Tibial artery (tissue), 4 donors: ENCODE measurements at regions not wholly inside any gene's neighbourhood (a gene's known extent, or its start where the extent isn't known, plus 50 kb on each side); places are given as distances from the start of the nearest gene placed in this dataset.

Experiments used
- DNase-seq, 2 donors: peaks; one replicate each; pipeline ENCODE4 v3.0.0-alpha.2; 2019
- H3K27ac ChIP-seq, 2 donors: fragments of 200-600 bp; sonication (generic) in 1 of 2; 1 replicate in 1 of 2; 2 replicates in 1 of 2; pipeline ENCODE4 v1.5.1; 2018 to 2019; ENCODE audit warnings: mild to moderate bottlenecking in 1 of 2
- H3K27me3 ChIP-seq, 2 donors: fragments of 200-600 bp; sonication (generic) in 1 of 2; one replicate each; pipeline versions ENCODE4 v1.5.1 to v1.6.0; 2016 to 2019
- H3K36me3 ChIP-seq, 3 donors: fragments of 200-600 bp; sonication (generic) in 2 of 3; one replicate each; pipeline ENCODE4 v1.5.1; 2016 to 2019; ENCODE audit warnings: mild to moderate bottlenecking in 2 of 3
- H3K4me1 ChIP-seq, 4 donors: fragments of 200-600 bp; sonication (generic) in 2 of 4; 1 replicate in 3 of 4; 2 replicates in 1 of 4; pipeline ENCODE4 v1.5.1; 2016 to 2019
- H3K4me3 ChIP-seq, 2 donors: fragments of 200-600 bp; sonication (generic) in 1 of 2; 1 replicate in 1 of 2; 2 replicates in 1 of 2; pipeline ENCODE4 v1.5.1; 2018 to 2019; ENCODE audit warnings: mild to moderate bottlenecking in 2 of 2
- H3K9me3 ChIP-seq, 3 donors: fragments of 200-600 bp; sonication (generic) in 1 of 3; one replicate each; pipeline ENCODE4 v1.5.1; 2016 to 2019
- CTCF ChIP-seq, 2 experiments: fragments of 200-600 bp in 1 of 2; fragments of 450-650 bp in 1 of 2; IDR thresholded peaks; one replicate each; pipeline ENCODE4 v1.5.1; 2017 to 2019; ENCODE audit warnings: antibody characterized with exemption in 2 of 2, mild to moderate bottlenecking in 1 of 2, moderate library complexity in 1 of 2
- intact Hi-C: fragments of 100-400 bp; cut with DNase I; formaldehyde crosslinking; loops from one replicate; pipeline ENCODE4 v1.15.0; 2023; ENCODE audit warnings: low total_unique reads

- no peaks in the 10 kb centered on the region for H3K36me3 ChIP-seq
- H3K27me3 ChIP-seq, result peaks cover 0 to 17% of the 10 kb centered on the region in 2 donors
- H3K4me1 ChIP-seq, result no peaks in the 10 kb centered on the region
- H3K9me3 ChIP-seq, result no peaks in the 10 kb centered on the region
- H3K4me3 ChIP-seq, result no peak overlapping the region
- no peak for DNase-seq
- intact Hi-C loops, result no loop called here
- no peak overlapping the region for H3K27ac ChIP-seq
- no peak for TF ChIP-seq CTCF (IDR thresholded peaks at IDR 0.05)
Observed at GRCh38 chr1:181310560-181310959, 172.8 kb upstream of the CACNA1E start.

DNA sequence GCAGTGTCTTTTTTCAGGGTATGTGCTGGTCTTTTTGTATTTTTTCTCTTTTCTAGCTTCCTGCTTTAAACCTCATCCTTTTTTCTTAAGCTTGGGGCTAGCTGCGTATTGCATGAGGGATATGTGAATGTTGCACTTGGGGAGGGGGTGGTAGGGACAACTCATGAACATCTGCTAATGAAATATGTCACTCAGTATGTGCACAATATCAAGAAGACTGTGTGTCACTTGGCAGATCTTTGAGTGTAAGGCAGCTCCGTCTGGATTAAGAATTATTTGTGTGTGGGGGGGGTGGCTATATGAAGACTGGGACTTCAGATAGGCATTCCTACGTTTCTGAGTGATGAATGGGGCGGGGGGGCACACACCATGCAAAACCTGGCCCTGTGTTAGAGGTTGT, 170.4 kb upstream of the CACNA1E start:
- peaks cover 0 to 34% of the 10 kb centered on the region in 2 donors for H3K27me3 ChIP-seq
- no peak for TF ChIP-seq CTCF (IDR thresholded peaks at IDR 0.05)
- no peak overlapping the region for H3K4me3 ChIP-seq
- H3K36me3 ChIP-seq, result no peaks in the 10 kb centered on the region
- intact Hi-C loops, result no loop called here
- DNase-seq, result no peak
- no peak overlapping the region for H3K27ac ChIP-seq
- peaks cover 0 to 1% (median 0%) of the 10 kb centered on the region in 4 donors for H3K4me1 ChIP-seq
- H3K9me3 ChIP-seq, result no peaks in the 10 kb centered on the region

DNA sequence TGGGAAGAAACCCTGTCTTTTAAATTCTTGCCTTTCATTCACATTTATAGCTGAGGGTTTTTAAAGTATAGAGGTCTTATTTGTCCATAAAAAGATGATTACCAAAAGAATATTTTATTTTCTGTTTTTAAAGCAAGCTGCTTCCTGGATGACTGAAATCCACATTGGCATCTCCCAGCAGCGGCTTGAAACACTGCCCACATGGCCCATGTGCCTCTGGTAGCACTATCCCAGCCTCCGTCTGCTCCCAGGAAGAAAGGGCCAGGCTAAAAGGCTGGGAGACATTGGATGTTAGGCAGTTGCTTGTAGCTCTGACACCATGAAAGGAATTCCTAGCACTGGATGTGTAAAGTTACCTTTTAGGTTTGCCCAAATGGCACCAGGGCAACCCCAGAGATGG, 169.9 kb upstream of the CACNA1E start:
- no peak for DNase-seq

DNA sequence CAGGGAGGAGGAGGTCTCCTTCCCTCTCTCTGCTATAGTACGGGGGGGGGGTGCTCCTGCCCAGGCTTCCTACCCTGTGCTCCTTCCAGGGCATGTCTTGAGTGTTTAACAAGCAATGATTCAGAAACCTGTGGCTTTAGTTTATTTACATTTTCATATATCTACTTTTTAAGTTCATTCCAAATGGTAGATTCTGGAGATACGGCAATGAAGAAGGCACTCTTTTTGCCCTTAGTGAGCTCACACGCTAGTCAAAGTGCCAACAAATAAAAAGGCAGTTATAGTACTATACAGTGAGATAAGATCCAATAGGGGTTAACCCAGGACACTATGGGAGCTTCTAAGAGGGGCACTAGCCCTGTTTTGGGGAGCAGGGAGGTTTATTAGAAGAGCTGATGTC, 169.3 kb upstream of the CACNA1E start:
- H3K4me3 ChIP-seq, result no peak overlapping the region
- no peaks in the 10 kb centered on the region for H3K9me3 ChIP-seq
- no peak for TF ChIP-seq CTCF (IDR thresholded peaks at IDR 0.05)
- no peak overlapping the region for H3K27ac ChIP-seq
- peaks cover 0 to 45% of the 10 kb centered on the region in 2 donors for H3K27me3 ChIP-seq
- no peak for DNase-seq
- intact Hi-C loops, result no loop called here
- H3K4me1 ChIP-seq, result peaks cover 0 to 11% (median 0%) of the 10 kb centered on the region in 4 donors
- no peaks in the 10 kb centered on the region for H3K36me3 ChIP-seq

More for the DNA sequence above, 169.9 kb upstream of the CACNA1E start:
- intact Hi-C loops, result no loop called here
- H3K4me1 ChIP-seq, result peaks cover 0 to 6% (median 0%) of the 10 kb centered on the region in 4 donors
- no peak overlapping the region for H3K27ac ChIP-seq
- no peaks in the 10 kb centered on the region for H3K36me3 ChIP-seq
- peaks cover 0 to 39% of the 10 kb centered on the region in 2 donors for H3K27me3 ChIP-seq
- H3K9me3 ChIP-seq, result no peaks in the 10 kb centered on the region
- TF ChIP-seq CTCF (IDR thresholded peaks at IDR 0.05), result no peak
- H3K4me3 ChIP-seq, result no peak overlapping the region

DNA sequence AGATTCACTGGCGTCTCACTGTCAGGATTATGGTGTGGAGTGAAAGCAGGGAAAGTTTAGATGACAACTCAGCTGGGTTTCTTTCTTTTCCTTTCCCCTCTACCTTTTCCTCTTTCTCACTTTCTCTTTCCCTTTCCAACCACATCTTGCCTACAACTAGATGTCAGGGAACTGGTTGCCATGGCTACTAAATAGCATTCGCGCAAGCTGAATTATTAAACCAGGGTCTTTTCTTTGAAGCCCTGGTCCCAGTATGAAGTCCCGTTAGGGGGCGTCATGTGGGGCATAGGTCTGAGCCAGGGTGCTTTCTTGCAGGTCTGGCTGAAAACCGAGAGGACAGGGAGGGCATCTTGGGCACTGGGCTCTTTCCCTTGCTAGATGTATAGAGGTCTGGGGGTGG, 168.4 kb upstream of the CACNA1E start:
- no peak for DNase-seq
- peaks cover 0 to 11% (median 0%) of the 10 kb centered on the region in 4 donors for H3K4me1 ChIP-seq
- H3K27me3 ChIP-seq, result peaks cover 0 to 49% of the 10 kb centered on the region in 2 donors
- H3K36me3 ChIP-seq, result no peaks in the 10 kb centered on the region
- intact Hi-C loops, result no loop called here
- no peak overlapping the region for H3K4me3 ChIP-seq
- no peak overlapping the region for H3K27ac ChIP-seq
- TF ChIP-seq CTCF (IDR thresholded peaks at IDR 0.05), result no peak
- no peaks in the 10 kb centered on the region for H3K9me3 ChIP-seq
